ENCODE measurements at regions not wholly inside any gene's neighbourhood (a gene's known extent, or its start where the extent isn't known, plus 50 kb on each side); places are given as distances from the start of the nearest gene placed in this dataset.

GRCh38 chr13:97570442-97570841, 136.5 kb downstream of the RAP2A start:
- no peak for TF ChIP-seq CTCF (IDR thresholded peaks at IDR 0.05; ENCODE audit: low read depth, low read length)
- no peak overlapping the region for H3K4me3 ChIP-seq (ENCODE audit: low read depth, low read length)
- DNase-seq (ENCODE audit: low read depth, low spot score), result no peak
- no peaks in the 10 kb centered on the region for H3K9me3 ChIP-seq (ENCODE audit: control insufficient read depth, insufficient read depth, low read length)
- ChIA-PET POLR2A (no interaction called here), CTCF (interaction anchor here (0.7 to 0.8 kb wide), 2 partner anchors 180 to 461 kb away, joined by 3 read pairs; no protein-coding TSS in a partner anchor)
- H3K27ac ChIP-seq (ENCODE audit: low read depth, low read length), result no peak overlapping the region
- peaks cover 6% of the 10 kb centered on the region for H3K27me3 ChIP-seq (ENCODE audit: control insufficient read depth, insufficient read depth, low read length)

- CTCF ChIA-PET, result interaction anchor here (1.1 to 1.2 kb wide), 2 partner anchors 44 to 140 kb away, joined by 3 to 4 read pairs; no protein-coding TSS in a partner anchor
- H3K4me3 ChIP-seq (ENCODE audit: low read depth, low read length), result no peak overlapping the region
- TF ChIP-seq CTCF (IDR thresholded peaks at IDR 0.05; ENCODE audit: low read depth, low read length), result no peak
Measured at GRCh38 chr13:97573011-97573410, 139.0 kb downstream of the RAP2A start.

GRCh38 chr13:97574926-97575325, 141.0 kb downstream of the RAP2A start:
- Histone ChIP-seq H3K27me3 (ENCODE audit: control insufficient read depth, insufficient read depth, low read length) (peaks cover 3% of the 10 kb centered on the region), H3K27ac (ENCODE audit: low read depth, low read length) (no peak overlapping the region), H3K4me3 (ENCODE audit: low read depth, low read length) (no peak overlapping the region), H3K9me3 (ENCODE audit: control insufficient read depth, insufficient read depth, low read length) (no peaks in the 10 kb centered on the region)
- TF ChIP-seq CTCF (IDR thresholded peaks at IDR 0.05; ENCODE audit: low read depth, low read length), result peak; percentile 73
- POLR2A ChIA-PET, result no interaction called here
- DNase-seq (ENCODE audit: low read depth, low spot score), result peak; percentile 23
- CTCF ChIA-PET, result interaction anchor here (0.6 to 2.0 kb wide), 24 partner anchors 11 to 557 kb away, joined by 3 to 24 read pairs (median 5); partner anchors contain the start of gene RAP2A

More at GRCh38 chr13:97573011-97573410, 139.0 kb downstream of the RAP2A start:
- H3K27ac ChIP-seq (ENCODE audit: low read depth, low read length), result no peak overlapping the region
- no peaks in the 10 kb centered on the region for H3K9me3 ChIP-seq (ENCODE audit: control insufficient read depth, insufficient read depth, low read length)
- DNase-seq (ENCODE audit: low read depth, low spot score), result no peak
- H3K27me3 ChIP-seq (ENCODE audit: control insufficient read depth, insufficient read depth, low read length), result peaks cover 4% of the 10 kb centered on the region
- POLR2A ChIA-PET, result interaction anchor here (0.6 kb wide), 1 partner anchor 137 kb away, joined by 3 read pairs; no protein-coding TSS in a partner anchor

GRCh38 chr13:97577026-97577425, 143.1 kb downstream of the RAP2A start:
- TF ChIP-seq CTCF (IDR thresholded peaks at IDR 0.05; ENCODE audit: low read depth, low read length), result no peak
- DNase-seq (ENCODE audit: low read depth, low spot score), result no peak
- Histone ChIP-seq H3K27ac (ENCODE audit: low read depth, low read length) (no peak overlapping the region), H3K4me3 (ENCODE audit: low read depth, low read length) (no peak overlapping the region), H3K27me3 (ENCODE audit: control insufficient read depth, insufficient read depth, low read length) (peaks cover 3% of the 10 kb centered on the region), H3K9me3 (ENCODE audit: control insufficient read depth, insufficient read depth, low read length) (no peaks in the 10 kb centered on the region)
- ChIA-PET CTCF (no interaction called here), POLR2A (no interaction called here)

GRCh38 chr13:97582170-97582569, 148.2 kb downstream of the RAP2A start:
- Histone ChIP-seq H3K4me3 (ENCODE audit: low read depth, low read length) (no peak overlapping the region), H3K27ac (ENCODE audit: low read depth, low read length) (no peak overlapping the region), H3K9me3 (ENCODE audit: control insufficient read depth, insufficient read depth, low read length) (no peaks in the 10 kb centered on the region), H3K27me3 (ENCODE audit: control insufficient read depth, insufficient read depth, low read length) (peaks cover 3% of the 10 kb centered on the region)
- ChIA-PET POLR2A (no interaction called here), CTCF (no interaction called here)
- no peak for TF ChIP-seq CTCF (IDR thresholded peaks at IDR 0.05; ENCODE audit: low read depth, low read length)
- no peak for DNase-seq (ENCODE audit: low read depth, low spot score)

All from AG04450 (cell line).